GM19452 (cell line): ENCODE measurements at regions not wholly inside any gene's neighbourhood (a gene's known extent, or its start where the extent isn't known, plus 50 kb on each side); places are given as distances from the start of the nearest gene placed in this dataset.

Experiments
- ATAC-seq: cut with Tn5 transposase; IDR thresholded peaks from one replicate; pipeline ENCODE4 v1.9.1; 2021; ENCODE audit not compliant: unreplicated experiment

- ATAC-seq = no peak
Observed at GRCh38 chr9:99607842-99608448, 213.7 kb upstream of the NR4A3 start.

DNA sequence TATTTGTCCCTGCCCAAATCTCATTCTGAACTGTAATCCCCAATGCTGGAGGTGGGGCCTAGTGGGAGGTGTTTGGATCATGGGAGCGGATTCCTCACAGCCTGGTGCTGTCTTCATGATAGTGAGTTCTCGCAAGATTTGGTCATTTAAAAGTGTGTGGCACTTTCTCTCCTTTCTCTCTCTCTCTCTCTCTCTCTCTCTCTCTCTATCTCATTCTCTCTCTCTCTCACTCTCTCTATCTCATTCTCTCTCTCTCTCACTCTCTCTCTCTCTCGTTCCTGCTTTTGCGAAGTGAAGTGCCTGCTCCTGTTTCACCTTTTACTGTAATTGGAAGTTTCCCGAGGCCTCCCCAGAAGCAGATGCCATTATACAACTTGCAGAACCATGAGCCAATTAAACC lies 207.3 kb upstream of the NR4A3 start:
- no peak for ATAC-seq

- no peak for ATAC-seq
Observed at GRCh38 chr9:99621040-99621439, 200.6 kb upstream of the NR4A3 start.

DNA sequence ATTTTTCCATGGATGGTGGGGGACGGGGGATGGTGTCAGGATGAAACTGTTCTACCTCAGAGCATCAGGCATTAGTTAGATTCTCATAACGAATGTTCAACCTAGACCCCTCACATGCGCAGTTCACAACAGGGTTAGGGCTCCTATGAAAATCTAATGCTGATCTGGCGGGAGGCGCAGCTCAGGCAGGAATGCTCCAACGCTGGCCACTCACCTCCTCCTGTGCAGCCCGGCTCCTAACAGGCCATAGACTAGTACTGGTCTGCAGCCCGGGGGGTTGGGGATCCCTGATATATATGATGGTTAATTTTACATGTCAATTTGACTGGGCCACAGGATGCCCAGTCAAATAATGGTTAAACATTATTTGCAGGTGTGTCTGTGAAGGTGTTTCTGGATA lies 199.0 kb upstream of the NR4A3 start:
- no peak for ATAC-seq

DNA sequence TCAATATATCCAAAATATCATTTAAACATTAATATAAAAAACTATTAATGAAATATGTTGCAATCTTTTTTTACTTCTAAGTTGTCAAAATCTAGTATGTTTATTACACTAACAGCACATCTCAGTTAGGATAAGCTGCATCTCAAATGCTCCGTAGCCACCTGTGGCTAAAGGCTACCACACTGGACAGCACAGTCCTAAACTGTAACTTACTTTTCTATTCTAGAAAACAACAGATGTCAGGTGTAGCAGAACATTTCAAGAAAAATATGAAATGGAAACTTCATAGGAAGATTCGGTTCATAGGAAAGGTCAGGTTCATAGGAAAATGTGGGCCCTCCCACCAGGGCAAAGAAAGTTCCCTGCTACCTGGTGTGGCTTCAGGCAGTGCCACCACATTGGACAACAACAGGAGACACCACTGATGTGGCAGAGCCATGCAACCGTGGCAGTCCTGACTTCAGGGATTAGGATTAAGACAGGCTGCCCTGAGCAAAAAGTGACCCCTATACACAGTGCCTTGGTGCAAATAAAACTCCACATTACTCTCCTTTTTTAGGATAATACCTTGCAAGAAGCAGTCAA lies 197.8 kb upstream of the NR4A3 start:
- ATAC-seq = no peak

GRCh38 chr9:99624499-99625233 lies 197.0 kb upstream of the NR4A3 start:
- no peak for ATAC-seq

DNA sequence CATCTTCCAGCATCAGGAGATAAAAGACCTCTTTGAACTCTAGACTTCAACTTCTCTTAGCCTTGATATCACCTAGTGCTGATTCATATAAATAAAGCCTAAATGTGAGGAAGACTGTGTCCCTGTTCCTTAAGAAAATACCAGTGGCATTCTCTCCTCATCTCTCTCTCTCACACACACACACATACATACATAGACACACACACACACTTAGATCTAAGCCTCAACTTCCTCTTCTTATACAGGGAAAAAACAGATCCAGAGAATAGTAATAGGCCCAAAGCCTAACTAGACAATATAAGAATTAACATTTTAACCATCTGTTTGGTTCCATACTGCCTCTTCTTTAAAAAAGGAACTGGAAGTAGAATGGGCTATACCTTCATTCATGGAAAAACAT lies 195.3 kb upstream of the NR4A3 start:
- no peak for ATAC-seq

DNA sequence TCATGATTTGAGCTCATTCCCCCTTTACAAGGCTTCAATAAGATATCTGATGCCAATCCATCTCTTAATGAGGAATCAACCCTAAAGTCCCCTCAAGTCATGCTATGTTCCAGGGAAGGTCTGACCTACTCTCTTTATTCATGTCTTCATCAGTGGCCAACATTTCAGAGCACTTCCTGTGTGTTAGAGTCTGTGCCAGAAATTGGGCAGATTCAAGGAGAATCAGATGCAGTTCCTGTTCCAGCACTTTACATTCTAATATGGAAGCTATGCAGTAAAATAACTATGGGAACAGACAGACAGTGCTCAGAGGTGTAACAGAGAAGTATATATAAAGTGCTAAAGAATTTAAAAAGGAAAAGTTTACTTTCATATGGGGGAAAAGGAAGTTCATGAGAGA lies 193.4 kb upstream of the NR4A3 start:
- no peak for ATAC-seq

DNA sequence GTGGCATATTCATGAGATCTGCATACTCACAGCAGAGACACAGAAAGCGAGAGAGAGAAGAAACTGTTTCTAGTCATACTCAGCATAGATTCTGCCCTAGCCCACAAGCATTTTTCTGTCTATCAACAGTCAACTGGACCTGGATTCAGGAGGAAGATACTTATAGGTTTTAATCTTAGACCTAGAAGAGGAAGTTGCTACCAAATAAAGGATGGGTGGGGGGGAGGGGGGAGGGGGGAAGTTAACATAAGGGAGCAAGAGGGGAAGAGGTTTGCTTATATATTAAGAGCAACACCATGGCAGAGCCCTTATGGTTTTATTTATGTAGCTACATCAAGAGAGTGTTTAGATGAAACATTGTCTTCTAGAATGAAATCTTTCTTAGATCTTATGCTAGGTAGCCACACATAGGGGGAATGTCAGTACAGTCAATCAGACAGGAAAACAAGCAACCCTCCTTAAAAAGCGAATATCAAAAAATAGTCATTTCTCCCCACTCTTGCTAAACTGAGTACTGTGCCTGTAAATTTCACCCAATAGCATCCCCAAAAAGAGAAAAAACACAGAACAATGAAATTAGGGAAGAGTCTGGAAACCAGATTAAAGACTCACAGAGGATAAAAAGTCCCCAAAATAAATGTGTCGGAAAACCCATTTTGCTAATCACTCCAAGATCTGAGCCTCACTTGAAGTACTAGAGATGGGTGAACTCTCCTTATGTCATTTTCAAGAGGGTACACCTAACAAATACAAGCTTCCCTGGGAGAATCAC lies 192.7 kb upstream of the NR4A3 start:
- ATAC-seq = no peak

DNA sequence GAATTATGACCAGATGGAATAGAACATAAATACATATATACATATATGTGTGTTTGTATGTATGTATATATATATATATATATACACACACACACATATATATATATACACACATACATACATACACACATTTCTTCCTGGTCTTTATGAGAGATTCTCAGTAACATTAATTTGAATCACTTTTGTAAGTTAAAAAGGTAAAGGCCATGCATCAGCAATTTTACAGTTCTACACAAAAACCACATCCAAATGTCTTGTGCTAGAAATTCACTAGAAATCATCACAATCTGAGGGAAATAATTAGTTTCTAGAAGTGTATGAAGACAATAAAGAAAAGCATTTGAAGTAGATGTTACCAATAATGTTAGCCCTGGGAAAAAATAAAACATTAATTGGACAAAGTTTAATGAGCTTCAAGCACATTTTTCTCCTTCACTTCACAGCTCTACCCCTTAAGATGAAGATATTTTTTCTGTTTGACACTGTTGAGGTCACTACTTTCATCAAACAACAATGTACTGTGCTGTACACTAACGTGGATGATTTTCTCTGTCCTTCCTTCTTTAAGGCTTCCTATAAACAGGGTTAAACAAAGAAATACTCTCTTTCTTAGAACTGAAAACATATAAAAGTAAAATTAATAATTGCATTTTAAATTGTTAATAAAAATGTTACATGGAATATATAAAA lies 189.2 kb upstream of the NR4A3 start:
- no peak for ATAC-seq

- ATAC-seq = no peak
Observed at GRCh38 chr9:99633265-99633664, 188.4 kb upstream of the NR4A3 start.

- ATAC-seq = no peak
Observed at GRCh38 chr9:99634186-99634585, 187.5 kb upstream of the NR4A3 start.

DNA sequence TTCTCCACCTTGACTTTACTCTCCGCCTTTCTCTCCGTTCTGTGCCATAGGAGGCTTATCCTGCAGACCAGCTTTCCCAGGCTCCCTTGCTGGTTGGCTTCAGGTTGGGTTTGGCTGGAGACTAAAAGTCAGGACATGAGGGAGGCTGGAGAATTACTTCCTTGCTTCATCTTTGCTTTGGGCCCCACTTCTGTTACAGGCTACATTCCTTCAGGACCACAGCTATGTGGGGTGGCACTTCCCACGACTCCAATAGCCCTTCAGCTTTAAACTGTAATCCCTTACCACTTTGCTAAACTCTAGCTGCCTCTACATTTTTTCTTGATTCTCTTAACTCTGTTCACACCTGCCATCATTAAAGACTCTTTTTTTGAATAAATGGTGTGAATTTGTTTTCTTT lies 186.7 kb upstream of the NR4A3 start:
- ATAC-seq = no peak

DNA sequence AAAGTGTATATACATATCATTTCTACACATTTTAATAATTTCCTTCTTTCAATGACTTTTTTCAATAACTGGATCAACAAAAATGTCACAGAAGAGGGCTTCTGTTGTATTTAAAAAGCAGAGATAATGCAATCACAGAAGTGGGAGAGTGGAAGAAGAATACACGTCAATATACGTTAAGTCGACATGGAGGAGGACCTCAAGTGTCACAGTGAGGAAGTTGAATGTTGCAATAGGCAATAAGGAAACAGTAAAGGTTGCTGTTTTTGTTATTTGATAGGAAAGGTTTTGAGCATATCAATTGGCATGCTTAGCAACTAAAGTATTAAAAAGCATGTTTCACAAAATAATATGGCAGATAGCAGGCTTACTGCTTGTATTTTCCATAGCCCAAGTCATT lies 184.0 kb upstream of the NR4A3 start:
- no peak for ATAC-seq

- no peak for ATAC-seq
Observed at GRCh38 chr9:99638971-99639370, 182.7 kb upstream of the NR4A3 start.

DNA sequence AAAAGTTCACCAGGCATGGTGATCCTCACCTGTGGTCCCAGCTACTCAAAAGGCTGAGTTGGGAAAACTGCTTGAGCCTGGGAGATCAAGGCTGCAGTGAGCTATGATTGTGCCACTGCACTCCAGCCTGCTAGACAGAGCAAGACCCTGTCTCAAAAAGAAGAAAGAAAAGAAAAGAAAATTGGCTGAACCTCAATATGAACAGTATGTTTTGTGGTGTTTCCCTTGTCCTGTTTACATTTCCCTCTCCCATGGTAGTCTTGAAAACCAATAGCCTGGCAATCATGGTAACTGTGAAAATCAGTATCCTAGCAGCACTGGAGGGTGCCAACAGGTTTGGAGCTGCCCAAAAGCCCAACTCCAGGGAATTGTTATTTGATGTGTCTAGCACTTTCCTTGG lies 174.1 kb upstream of the NR4A3 start:
- ATAC-seq = no peak

DNA sequence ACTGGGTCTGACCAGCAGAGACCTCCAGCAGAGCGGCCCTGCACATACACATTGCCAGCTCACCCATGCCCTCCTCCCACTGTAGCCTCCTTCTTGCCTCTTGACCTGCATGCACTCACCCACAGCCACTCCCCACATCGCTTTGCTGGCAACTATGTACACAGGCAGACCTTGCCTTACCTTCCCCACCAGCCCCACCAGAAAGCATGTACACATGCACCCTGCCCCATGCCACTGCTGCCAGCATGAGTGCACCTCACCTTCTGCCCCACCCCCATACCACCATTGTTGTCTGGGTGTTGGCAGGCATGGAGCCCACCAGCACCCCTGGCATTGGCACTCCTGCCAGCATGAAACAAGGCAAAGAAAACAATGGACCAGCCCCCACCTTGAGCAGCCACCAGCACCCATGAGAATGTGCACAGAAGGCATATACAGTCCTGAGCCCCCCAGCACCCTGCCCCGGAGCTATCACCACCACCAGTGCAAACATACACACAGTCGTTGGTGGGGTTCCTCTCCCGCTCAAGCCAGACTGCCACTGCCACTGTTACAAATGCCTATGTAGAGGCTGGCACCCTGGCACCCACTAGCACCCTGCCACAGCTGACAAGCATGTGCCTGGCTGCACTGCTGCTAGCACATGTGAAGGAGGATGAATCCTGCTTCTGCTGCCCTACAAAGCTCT lies 171.4 kb upstream of the NR4A3 start:
- no peak for ATAC-seq

GRCh38 chr9:99660191-99660636 lies 161.5 kb upstream of the NR4A3 start:
- ATAC-seq = peak; percentile 85

- ATAC-seq = no peak
Observed at GRCh38 chr9:99663297-99663696, 158.4 kb upstream of the NR4A3 start.

DNA sequence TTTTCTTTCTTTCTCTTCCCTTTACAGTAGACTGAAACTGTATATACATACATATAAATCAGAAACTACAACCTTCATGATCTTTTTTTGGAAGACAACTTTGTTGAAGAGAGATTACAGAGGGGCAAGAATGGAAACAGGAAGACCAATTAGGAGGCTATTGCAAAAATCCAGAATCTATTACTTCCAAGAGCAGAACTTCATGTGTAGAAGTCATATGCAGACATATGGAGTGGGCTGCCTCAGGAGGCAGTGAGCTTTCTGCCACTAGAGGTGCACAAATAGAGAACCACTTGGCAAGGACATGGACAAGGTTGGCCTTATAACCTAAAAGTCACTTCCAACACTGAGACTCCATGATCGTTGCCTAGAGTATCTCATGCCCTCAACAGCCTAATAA lies 157.8 kb upstream of the NR4A3 start:
- no peak for ATAC-seq

GRCh38 chr9:99666571-99666970 lies 155.1 kb upstream of the NR4A3 start:
- ATAC-seq = no peak
